GM12892 (cell line): ENCODE measurements at regions not wholly inside any gene's neighbourhood (a gene's known extent, or its start where the extent isn't known, plus 50 kb on each side); places are given as distances from the start of the nearest gene placed in this dataset.
"Not testable (repeated sequence)": the region's sequence is repeated elsewhere in the genome, so short reads cannot be mapped to it uniquely, and the experiment has no call there.

Experiments used
- POLR2A ChIP-seq: IDR thresholded peaks from 2 replicates; pipeline ENCODE4 v1.6.1; 2011; ENCODE audit warnings: low read depth, low read length, control low read depth
- POLR2AphosphoS5 ChIP-seq: IDR thresholded peaks from 2 replicates; pipeline ENCODE4 v1.6.1; 2011; ENCODE audit warnings: low read depth, low read length, control low read depth
- TAF1 ChIP-seq: IDR thresholded peaks from 2 replicates; pipeline ENCODE4 v1.6.1; 2011; ENCODE audit warnings: low read depth, mild to moderate bottlenecking, control low read depth, low read length, borderline replicate concordance

DNA sequence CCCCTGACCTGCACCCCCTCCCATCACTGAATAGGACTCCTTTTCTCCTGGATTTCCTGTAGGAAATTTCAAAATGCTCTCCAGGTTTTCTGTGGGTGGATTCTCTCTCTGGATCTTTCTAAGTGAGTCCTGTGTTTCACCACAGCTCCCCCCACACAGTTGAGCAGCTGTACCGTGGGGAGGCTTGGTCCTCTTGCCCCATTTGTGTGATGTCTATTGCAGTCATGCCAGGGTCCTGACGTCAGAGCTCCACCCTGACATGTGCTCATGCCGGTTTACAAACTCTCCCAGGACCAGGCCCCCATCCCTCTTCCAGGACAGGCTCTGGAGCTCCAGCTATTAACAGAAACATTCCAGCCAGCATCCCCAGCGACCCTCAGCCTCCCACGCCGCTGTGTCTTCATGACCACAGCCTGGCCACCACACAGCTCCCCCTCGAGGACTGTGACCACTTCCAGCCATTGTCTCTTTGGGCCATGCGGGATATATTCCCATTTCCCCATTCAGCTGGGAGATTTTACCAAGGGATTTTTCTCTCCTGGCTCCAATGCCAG, 185.3 kb downstream of the LMLN start:
- not testable (repeated sequence) for TF ChIP-seq TAF1, POLR2A, POLR2AphosphoS5
